Glomerular visceral epithelial cell (primary cell): ENCODE measurements at regions not wholly inside any gene's neighbourhood (a gene's known extent, or its start where the extent isn't known, plus 50 kb on each side); places are given as distances from the start of the nearest gene placed in this dataset.
"Not testable (repeated sequence)": the region's sequence is repeated elsewhere in the genome, so short reads cannot be mapped to it uniquely, and the experiment has no call there.

Experiments used
- DNase-seq: peaks from one replicate; pipeline ENCODE4 v3.0.0-alpha.2; 2016; ENCODE audit errors: extremely low spot score

- peak; percentile 61 for DNase-seq
Measured at GRCh38 chr4:71209161-71209560, 129.7 kb upstream of the SLC4A4 start.

- no peak for DNase-seq
Measured at GRCh38 chr4:71210823-71211222, 128.0 kb upstream of the SLC4A4 start.

DNA sequence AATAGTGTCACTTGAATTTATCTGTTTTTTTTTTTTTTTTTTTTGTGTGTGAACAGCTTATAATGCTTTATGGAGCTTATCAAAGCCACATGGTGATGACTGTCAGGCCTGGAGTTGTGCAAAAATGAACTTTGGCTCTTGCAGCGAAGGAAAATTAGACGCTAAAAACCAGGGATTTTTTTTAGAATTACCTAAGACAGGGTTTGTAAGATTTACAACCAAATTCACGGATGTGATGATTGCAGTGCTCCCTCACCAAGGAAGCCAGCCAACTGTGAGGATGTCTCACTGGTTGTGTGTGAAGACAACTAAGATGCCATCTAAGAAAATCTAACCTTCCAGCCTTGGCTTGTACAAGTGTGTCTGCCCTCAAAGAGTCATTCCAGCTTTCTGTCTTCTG, 127.1 kb upstream of the SLC4A4 start:
- DNase-seq, result peak; percentile 26

DNA sequence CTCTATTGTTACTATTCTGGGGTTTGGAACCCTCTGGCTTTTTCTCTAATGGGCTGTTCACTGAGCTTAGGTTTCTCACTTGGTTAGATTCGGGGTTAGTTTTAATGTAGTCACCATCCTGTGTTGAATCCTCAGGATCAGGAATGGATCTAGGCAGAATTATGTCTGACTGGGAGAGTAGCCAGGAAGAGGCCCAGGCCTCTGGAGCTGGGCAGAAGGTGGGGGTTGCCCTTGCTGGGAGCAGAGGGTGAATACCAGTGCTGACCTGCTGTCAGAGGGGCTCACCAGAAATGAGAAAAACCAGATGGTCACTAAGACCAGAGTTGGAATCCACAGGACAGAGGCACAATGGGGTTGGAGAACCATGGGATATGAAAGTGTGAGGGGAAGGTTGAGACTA, 126.6 kb upstream of the SLC4A4 start:
- DNase-seq, result peak; percentile 37

DNA sequence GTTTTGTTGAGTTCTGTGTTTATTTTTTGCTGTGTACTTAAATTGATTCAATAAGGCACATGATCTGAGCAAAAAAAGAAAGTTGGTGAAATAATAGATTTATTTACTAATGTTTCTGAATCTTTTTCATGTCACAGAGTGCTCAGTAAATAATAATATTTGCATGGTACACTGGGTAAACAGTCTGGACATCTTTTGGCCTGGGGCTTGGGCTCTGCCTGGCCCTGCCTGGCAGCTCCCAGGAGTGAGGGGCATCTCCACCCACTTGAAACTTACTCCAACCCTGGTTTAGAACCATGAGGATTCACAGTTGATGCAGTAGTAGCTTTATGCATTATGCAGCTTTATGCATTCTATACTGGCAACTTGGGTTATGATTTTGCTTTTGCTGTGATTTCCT, 124.2 kb upstream of the SLC4A4 start:
- DNase-seq, result no peak

- DNase-seq, result no peak
Measured at GRCh38 chr4:71216316-71216959, 122.4 kb upstream of the SLC4A4 start.

- no peak for DNase-seq
Measured at GRCh38 chr4:71217688-71218087, 121.1 kb upstream of the SLC4A4 start.

- DNase-seq, result not testable (repeated sequence)
Measured at GRCh38 chr4:71220848-71221247, 118.0 kb upstream of the SLC4A4 start.

DNA sequence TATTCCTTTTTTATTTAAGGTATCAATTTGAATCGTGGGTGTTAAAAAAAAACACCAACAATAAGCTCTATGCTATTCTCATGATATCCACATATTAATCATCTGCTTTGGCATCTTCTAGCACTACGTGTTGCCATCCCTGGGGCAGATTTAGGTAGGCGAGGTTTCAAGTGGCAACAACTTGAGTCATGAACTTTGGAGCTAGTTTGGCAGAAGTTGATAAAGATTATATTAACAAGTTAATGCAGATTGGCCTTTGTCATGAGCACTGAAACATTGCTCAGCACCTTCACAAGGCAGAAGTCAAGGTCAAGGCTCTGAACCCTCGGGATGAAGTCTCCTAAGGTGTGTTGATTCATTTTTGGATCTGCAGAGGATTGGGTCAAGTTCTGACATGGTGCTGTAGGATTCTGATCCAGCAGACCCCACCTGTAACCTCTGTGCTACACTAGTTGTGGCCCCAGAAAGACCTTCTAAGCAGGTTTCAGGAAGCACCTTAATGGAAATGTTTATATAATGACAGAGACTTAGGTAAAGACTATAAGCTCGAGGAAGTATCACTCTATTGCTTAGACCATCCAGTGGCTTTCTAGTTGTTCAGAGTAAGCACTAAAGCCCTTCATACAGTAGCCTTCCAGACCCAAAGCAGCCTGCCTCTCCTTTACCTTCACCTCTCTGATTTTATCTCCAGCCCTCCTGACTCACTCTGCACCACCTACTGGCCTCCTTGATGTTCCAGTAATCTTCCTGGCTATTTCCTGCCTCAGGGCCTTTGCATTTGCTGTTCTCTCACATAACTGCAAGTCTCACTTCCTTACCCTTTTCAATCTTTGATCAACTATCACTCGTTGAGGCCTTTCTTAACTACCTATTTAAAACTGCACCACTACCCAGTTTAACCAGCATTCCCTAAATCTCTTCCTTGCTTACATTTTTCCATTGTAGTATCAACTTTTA, 117.0 kb upstream of the SLC4A4 start:
- no peak for DNase-seq

DNA sequence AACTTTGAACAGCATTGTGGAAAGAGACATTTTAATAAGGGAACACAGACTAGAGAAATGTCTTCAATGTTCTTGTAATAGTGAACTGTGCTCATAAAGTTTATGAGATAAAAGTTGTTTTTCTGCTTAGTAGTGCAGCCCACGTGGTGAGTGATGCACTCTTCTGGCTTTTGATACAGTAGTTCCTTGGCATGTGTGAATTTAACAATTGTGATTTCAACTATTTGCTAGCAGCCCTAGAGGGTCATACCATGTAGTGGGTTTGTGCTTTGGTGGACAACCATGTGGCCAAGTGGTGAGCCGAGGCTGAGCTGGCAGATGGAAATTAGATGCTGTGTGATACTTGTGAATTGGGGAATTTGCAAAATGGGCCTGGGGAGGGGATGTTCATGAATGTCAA, 116.2 kb upstream of the SLC4A4 start:
- no peak for DNase-seq

DNA sequence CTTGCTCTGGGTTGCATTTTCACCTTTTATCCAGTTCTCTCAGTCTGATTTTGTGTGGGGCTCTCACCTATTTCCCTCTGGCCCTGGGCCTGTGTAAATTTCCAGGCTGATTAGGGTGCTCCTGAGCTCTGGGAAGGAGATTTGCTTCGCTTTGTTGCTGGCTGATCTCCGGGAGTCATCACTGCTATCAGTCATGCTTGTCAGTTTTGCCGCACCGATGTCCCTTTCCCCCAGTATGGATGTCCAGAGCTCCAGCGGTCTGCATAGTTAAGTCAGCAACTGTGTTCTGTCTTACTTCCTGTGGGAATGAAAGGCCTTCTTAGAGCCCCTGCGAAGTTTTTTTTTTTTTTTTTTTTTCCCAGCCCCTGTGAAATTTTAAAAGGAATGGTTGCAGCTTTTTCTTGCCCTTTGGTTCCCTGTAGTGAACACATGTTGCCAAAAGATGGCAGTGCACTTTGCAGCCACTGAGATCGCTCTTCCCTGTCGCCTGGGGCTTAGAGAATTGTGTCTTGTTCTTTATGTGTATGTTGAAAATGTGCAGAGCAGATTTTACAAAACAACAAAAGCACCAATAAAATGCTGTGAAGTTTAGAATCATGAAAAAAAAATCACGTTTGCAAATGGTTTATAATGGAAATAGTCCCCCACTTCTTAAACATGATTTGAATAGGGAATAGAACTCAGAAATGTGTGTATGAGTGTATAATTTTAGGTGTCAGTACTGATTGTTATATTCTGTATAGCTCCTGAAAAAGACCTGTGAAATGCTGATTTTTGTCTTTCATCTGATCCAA, 109.1 kb upstream of the SLC4A4 start:
- peak; percentile 65 for DNase-seq

DNA sequence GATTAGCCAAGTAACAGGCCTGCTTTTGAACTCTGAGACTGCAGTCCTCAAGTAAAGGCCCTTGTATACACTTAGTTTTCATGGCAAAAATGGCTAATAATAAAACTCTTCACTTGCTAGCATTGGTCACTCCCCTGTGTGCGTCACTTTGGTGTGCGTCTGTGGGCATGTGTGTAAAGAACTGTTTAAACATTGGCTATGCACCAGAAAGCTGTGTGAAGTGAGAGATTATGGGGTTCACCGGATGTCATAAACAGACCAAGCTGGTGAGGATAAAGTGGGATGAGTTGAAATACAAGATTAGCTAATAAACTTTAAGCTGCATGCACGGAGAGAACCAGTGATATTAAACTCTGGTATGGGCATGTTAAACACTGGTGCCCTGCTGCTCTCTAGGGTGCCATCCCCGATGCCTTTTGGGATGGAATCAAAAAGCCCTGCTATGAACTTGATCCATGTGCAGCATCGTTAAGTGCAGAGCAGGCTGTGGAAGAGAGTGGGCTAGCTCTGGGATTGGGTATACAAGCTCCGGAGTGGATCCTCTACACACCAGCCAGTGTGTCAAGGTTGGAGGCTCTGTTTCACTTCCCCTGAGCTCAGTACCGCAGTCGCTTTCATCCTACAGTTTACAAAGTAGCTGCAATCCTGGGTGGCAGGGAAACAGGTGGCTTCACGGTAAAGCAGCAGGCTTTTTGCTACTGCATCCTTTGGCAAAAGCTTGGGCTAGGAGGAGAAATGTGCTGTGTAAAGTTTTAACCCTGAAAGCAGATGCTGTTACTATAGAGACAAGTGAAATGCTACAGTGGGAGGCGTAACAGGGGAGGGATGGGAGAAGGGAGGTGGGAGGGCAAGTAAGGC, 108.3 kb upstream of the SLC4A4 start:
- DNase-seq, result no peak

DNA sequence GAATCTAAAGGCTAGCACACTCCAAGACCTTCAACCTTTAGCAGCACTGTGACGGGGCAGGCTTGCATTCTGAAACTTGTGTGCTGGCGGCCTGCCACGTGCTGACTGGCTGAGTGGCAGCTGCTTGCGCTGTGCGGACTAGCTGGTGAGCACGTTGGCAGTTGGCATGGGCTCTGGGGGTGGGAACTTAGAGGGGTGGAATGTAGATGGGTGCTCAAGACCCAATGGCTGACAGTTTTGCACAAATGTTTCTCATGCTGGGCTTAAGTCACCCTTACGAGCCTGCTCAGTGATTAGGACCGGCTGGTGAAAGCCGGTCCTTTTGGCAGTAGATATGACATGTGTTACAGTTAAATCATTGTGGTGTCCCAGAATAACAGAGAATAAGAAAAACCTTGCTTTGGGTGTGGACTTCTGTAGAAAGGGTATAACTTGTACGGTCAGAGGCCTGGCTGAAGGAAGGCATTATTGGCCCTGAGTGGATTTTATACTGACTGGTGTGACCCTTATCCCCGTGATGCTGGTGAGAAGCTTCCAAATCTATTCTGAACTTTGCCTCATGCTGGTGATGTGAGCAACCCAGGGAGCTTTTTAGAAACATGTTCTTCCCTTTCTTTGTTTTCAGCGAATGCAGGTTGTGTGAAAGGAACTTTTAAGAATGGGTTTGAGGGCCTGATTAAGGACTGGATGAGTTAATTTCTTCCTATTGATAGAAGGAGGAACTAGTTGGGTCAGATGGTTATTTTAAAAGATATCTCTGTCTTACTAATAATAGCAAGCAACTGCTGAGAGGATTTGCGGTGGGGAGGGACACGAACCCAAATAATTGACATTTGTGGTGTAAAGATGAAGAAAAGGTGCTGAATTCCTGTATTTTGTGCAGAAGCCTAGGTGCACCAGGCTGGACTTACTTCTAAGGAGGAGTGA, 107.4 kb upstream of the SLC4A4 start:
- peak; percentile 68 for DNase-seq

DNA sequence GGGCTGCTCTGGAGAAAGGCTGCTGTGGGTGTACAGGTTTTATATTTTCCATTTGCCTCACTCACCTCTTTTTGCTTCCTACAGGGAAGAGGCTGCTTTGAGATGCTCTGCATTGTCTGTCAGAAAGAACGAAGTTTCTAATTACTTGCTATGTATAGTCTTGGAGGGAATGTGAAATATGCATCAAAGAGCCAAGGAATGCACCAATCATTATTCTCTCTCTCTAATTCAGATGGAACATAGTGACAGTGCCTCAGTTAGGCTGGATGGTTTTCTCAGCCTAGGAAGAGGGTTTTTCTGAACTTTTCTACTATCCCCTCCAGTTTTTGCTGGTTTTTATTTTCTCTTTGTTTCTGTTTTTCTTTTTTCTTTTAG, 106.8 kb upstream of the SLC4A4 start:
- no peak for DNase-seq

- DNase-seq, result no peak
Measured at GRCh38 chr4:71232846-71233245, 106.0 kb upstream of the SLC4A4 start.

DNA sequence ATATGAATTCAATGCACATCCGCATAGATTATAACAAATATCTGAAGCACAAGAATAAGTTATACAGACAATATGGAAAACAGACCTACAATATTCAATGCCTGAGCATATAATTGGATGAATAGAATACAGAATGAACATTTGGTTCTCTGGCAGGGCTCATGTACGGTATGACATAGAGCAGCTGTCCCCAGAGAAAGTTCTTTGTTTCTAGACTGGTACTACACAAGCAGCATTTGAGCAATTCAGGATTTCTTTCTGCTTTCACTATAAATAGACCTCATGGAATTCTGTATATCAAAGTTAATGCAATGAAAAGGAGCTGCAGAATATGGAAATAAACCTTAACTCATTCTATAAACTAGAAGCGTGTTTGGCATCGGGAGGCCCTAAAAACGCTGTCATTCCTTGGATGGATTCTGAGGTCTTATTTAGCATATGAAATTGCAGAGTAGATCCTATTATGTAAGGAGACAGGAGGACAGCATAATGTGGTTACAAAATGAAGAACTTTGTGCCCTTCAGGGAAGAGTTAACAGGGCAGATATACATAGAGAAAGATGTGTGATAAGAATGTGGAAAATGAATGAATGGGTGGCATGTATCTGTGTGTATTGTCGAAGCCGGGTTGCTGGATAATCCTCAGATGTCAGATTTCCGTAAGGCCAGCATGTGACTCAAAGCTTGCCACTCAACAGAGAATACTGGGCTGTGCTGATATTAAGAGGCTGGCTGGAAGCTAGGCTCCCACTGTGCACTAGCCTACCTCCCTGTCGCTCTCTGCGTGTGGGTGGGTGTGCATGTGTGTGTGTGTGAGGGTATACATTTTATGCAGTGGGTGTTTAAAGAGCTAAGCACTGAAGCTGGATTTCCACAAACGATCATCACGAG, 103.3 kb upstream of the SLC4A4 start:
- no peak for DNase-seq

- no peak for DNase-seq
Measured at GRCh38 chr4:71236226-71236625, 102.6 kb upstream of the SLC4A4 start.

DNA sequence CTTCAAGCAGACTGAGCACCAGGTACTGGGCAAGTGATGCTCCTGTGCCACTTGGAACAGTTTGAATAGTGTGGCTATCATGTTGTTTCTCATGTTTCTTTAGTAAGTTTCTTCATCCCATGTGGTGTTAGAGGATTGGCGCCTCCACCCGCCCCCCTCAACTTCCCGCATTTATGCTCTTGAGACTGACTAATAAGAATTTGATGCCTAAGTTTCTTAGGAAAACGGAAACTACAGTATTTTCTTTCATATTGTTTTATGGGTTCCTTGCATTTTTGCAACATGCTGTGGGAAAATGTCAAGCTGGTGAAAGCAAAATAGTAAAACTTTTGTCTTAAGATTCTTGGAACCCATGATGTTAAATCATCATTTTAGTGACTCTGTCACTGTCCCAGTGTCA, 101.2 kb upstream of the SLC4A4 start:
- DNase-seq, result no peak

DNA sequence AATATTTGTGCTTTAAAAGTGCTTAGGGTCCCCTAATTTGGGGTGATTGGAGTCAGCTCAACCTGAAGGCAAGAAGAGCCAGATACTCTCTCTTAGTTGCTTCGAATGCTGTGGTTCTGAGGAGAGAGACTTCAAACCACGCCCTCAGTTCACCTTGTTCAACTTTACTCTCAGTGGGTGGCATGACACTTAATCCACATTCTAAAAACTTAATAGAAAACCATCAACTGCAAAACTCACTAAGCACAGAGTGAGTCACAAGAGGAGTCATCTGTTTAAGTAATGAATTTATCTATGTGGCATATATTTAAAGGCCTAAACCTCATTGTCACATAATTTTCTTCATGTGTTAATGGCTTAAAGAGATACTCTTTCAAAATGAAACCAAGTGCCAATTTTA, 99.5 kb upstream of the SLC4A4 start:
- DNase-seq, result peak; percentile 75
